ENCODE measurements at regions not wholly inside any gene's neighbourhood (a gene's known extent, or its start where the extent isn't known, plus 50 kb on each side); places are given as distances from the start of the nearest gene placed in this dataset.

DNA sequence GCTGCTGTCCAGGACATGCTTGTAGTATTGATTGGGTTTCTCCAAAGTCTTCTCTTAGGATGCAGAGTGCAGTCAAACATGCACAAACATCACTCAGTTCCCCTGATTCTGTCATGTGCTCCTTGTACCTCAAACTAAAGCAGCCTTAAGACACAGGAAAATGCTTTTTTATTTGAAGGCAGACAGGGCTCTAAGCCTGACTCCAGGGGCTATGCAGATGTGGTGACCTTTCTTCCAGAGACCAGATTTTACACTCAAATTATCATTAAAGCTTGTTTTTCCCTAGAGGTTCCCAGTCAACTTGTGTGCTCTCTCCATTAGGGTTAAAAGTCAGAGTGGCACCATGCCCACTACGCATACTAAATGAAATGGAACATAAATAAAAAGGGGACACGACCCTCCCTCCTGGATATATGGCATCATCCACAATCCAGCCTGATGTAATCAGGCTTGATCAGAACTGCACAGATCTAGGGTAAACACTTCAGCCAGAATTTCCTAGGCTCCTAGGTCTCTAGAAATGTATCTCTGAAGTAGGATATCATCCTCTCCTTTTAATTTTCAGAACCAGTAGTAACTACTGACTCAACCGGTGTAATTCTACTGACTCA lies 771.1 kb downstream of the NR2F1-AS1 start:
- TF ChIP-seq CTCF (IDR thresholded peaks at IDR 0.05): no peak
- no peak for TF ChIP-seq POLR2AphosphoS5 (IDR thresholded peaks at IDR 0.05)
- no peak for TF ChIP-seq POLR2A (IDR thresholded peaks at IDR 0.05)
